GM19193 (cell line): ENCODE measurements at regions not wholly inside any gene's neighbourhood (a gene's known extent, or its start where the extent isn't known, plus 50 kb on each side); places are given as distances from the start of the nearest gene placed in this dataset.

ENCODE experiments used
- POLR2A ChIP-seq: IDR thresholded peaks from 4 replicates; pipeline ENCODE4 v1.6.1; 2011; ENCODE audit not compliant: insufficient read depth, insufficient read length; ENCODE audit errors: extremely low read depth

- no peak for TF ChIP-seq POLR2A
Measured at GRCh38 chr6:113600551-113601339, 256.4 kb upstream of the MARCKS start.

GRCh38 chr6:113607821-113608545 lies 249.2 kb upstream of the MARCKS start:
- no peak for TF ChIP-seq POLR2A

GRCh38 chr6:113610377-113610988 lies 246.7 kb upstream of the MARCKS start:
- no peak for TF ChIP-seq POLR2A

DNA sequence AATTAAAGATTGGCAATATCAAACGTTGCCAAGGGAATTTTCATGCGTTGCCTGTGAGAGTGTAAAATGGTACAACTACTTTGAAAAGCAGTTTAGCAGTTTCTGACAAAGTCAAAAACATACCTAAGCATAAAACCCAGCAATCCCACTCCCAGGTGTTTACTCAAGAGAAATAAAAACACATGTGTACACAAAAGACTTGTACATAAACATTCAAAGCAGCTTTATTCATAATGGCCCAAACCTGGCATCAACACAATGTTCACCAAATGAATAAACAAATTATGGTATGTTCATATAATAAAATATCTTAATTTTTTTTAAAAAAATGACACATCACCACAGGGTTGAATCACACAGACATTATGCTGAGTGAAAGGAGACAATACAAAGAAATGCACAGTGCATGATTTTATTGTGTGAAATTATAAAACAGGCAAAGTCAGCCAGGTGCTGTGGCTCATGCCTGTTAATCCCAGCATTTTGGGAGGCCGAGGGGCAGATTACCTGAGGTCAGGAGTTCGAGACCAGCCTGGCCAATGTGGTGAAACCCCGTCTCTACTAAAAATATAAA lies 240.4 kb upstream of the MARCKS start:
- TF ChIP-seq POLR2A: no peak

DNA sequence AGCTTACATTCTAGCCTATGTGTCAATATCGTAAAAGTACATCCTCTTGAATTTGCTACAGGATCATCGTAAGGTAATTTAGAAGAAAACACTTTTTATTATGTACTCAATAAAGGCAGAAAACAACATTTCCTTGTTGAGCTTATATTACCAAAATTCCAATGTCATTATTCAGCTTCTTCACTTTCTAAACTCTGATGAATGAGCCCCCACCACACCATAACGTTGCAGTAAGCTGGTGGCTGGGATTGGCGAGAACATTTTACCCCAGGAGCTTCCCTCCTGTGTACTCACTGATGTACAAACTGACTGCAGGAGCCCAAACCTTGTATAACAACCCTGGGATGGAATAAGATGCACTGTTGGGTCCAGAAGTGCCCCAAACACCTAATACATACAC lies 238.1 kb upstream of the MARCKS start:
- TF ChIP-seq POLR2A: no peak

GRCh38 chr6:113620386-113620785 lies 236.8 kb upstream of the MARCKS start:
- no peak for TF ChIP-seq POLR2A

DNA sequence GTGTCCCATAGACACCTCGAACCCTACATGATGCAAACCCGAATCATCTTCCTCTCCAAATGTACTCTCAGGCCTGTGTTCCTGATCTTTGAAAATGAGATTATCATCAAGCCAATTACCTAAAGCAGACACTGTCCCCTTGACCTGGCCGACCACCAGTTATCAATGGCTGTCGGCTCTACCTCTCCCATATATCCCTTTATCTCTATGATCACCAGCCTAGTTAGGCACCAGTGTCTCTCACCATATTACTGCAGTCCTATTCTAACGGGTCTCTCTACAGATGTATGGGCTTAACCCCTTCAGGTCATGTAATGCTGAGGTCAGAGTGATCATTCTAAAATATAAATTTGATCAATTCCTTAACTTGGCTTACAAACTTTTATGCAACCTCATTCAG lies 234.9 kb upstream of the MARCKS start:
- TF ChIP-seq POLR2A: no peak

- no peak for TF ChIP-seq POLR2A
Measured at GRCh38 chr6:113623129-113623528, 234.0 kb upstream of the MARCKS start.

DNA sequence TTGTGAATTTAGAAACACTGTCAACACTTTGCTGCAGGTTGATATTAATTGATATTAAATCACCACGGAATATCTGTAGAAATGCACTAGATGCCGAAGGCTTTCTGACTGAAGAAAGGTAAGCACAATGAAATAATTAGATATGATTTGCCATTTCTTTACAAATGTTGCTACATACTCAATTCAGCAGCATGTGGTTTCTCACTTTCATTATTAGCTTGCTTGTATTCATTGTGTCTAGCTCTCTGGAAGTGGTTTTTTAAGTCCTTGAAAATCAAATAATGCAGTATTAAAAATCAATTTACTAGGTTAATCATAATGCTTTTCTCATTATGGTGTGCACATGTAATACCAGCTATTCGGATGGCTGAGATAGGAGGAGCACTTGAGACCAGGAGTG lies 231.3 kb upstream of the MARCKS start:
- no peak for TF ChIP-seq POLR2A

- TF ChIP-seq POLR2A: no peak
Measured at GRCh38 chr6:113626475-113626874, 230.7 kb upstream of the MARCKS start.

- TF ChIP-seq POLR2A: no peak
Measured at GRCh38 chr6:113627480-113627879, 229.7 kb upstream of the MARCKS start.

DNA sequence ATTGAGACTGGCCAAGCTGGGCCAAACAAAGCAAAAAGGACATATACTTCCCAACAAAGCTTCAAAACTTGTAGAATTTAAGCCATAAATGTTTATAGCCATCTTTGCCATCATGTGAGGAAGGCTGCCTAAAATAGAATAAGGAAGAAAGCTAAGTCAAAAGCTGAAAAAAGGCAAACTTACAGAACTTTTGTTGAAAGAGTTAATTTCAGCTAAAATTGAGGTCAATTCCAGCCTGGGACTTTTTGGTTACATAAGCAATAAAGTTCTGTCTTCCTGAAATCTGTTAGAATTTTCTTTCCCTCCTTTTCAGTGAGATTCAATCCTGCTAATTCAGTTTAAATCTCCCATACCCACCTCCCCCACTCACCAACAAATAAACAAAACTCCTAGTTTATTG lies 227.9 kb upstream of the MARCKS start:
- TF ChIP-seq POLR2A: no peak

- no peak for TF ChIP-seq POLR2A
Measured at GRCh38 chr6:113629975-113630737, 227.0 kb upstream of the MARCKS start.

- peak; percentile 47 for TF ChIP-seq POLR2A
Measured at GRCh38 chr6:113630738-113631535, 226.2 kb upstream of the MARCKS start.

- TF ChIP-seq POLR2A: no peak
Measured at GRCh38 chr6:113631666-113632065, 225.5 kb upstream of the MARCKS start.
